ENCODE measurements at regions not wholly inside any gene's neighbourhood (a gene's known extent, or its start where the extent isn't known, plus 50 kb on each side); places are given as distances from the start of the nearest gene placed in this dataset.

DNA sequence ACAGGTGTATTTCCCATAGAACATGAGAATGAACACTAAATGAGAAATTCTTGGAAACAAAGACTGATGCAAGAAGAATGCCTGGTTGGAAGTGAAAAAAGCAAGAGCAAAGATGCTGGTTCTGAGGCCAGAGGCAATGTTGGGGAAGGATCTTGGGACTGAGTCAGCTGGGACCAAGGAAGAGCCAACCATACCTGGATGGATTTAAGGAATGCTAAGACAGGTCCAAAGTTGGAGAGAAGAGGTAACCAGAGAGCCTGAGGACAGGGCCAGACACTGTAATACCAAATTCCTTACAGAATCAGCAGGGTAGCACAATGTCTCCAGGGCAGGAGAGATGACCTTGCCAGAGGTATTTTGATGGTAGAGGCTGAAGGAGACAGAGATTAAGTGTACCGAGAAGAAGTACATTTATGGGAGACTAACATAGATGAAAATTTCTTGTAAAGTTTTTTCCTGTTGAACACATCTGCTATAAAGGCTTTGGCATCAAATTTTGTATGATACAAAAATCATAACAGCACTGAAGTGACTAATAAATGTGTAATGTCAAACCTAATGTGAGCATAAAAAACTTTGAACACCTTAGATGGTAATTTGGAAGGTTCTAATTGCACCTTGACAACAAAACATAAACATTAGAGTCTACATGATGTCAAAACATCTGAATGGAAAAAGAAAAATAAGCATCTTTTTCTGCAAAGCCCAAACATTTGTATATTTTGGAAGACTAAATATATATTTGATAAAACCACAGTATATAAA is 221.7 kb upstream of the MARCKS start:
- DNase-seq = no peak

- no peak for DNase-seq
Observed at GRCh38 chr6:113636357-113636824, 220.8 kb upstream of the MARCKS start.

GRCh38 chr6:113640051-113640450 is 217.1 kb upstream of the MARCKS start:
- no peak for DNase-seq

DNA sequence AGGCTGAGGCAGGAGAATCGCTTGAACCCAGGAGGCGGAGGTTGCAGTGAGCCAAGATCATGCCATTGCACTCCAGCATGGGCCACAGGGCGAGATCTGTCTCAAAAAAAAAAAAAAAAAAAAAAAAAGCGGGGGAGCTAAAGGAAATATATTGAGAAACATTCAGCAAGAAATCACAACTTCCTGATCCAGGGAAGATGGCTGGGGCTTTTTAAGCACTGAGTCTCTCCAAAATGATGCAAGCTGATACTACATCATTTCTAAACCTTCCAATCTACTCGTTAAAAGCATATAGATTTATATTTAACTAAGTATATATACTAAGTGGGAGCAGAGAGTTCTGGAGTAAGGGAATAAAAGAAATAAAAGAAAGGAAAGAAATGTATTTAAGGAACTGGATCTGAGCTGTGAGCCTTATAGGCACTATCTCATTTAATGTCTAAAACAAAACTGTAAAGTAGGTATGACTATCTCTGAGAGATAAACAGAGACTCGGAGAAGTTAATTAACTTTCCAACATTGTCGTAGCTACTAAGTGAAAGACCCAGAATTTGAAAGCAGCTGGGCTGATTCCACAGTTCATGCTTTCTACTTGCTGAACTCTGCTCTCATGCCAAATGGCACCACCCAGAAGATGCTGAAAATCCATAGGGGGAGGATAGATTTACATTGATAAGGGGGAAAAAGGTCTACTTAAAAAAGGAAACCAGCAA is 215.0 kb upstream of the MARCKS start:
- no peak for DNase-seq

DNA sequence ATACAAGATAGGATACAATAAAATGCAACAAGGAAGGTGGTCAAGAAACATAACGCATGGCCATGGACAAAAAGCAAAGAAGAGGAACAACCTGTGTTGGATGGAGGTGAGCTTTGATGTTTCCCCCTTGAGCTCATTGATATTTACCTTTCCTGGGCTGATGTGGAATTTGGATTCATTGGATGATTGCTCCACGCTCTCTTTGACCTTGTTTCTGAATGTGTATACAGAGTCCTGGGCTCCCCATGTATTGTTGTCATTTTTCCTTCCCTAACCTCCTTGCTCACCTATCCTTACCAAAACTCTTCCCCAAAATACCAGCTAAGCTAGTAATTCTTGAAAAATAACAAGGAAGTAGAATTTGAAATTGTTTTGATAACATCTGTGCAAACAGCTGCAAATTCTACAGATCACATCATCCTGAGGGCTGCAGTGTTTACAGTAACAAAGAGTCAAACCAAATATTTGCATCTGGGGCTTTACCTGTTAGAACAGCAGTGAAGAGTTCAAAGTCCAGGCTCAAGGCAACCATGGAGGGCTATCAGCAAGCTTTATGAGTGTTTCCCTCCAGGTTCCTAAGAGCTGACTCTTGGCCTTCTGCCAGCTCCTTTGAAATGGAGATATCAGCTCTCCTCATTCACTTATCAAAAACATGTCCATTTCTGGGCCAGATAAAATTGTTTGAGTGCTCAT is 214.3 kb upstream of the MARCKS start:
- DNase-seq = no peak

DNA sequence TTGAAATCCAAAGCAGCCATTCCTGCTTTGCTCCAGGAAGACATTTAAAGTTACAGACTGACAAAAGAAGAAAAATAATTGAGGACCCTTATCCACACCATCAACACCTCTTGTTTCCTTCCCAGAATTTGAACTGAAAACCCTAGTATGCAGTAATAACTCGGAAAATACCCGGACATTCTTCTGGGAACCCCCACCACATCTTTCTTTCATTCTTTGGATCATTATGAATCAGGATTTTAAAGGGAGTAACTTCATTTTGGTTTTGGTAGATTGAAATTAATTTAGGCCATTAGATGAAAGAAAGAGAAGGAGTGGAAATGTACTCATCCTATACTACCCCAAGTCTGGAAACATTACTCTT is 213.8 kb upstream of the MARCKS start:
- no peak for DNase-seq

DNA sequence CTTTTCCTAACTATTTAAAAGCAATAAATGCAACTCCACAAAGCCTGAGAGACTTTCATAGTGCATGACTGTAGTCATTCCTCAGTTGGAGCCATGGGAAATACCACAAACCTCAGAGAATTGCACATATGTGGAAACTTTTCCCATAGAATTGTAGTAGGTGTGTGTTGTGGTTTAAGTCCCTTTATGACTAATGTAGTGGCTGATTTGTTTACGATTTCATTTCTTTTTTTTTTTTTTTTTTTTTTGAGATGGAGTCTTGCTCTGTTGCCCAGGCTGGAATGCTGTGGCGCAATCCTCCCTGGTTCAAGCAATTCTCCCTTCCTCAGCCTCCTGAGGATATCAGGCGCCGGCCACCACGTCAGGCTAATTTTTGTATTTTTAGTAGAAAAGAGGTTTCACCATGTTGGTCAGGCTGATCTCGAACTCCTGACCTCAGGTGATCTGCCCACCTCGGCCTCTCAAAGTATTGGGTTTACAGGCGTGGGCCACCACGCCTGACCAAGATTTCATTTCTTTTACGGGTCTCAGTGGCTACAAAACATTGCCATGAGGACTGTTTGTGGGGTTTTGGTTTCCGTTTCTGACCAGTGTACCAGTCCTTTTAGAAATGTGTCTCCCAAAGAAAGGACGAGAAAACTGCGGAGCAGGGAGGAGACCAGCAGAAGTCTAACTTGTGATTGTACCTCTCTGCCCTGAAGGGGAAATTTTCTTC is 212.1 kb upstream of the MARCKS start:
- no peak for DNase-seq

- DNase-seq = no peak
Observed at GRCh38 chr6:113645576-113645970, 211.6 kb upstream of the MARCKS start.

GRCh38 chr6:113645986-113646385 is 211.2 kb upstream of the MARCKS start:
- DNase-seq = no peak

- no peak for DNase-seq
Observed at GRCh38 chr6:113646701-113647100, 210.4 kb upstream of the MARCKS start.

- no peak for DNase-seq
Observed at GRCh38 chr6:113647143-113647889, 209.8 kb upstream of the MARCKS start.

DNA sequence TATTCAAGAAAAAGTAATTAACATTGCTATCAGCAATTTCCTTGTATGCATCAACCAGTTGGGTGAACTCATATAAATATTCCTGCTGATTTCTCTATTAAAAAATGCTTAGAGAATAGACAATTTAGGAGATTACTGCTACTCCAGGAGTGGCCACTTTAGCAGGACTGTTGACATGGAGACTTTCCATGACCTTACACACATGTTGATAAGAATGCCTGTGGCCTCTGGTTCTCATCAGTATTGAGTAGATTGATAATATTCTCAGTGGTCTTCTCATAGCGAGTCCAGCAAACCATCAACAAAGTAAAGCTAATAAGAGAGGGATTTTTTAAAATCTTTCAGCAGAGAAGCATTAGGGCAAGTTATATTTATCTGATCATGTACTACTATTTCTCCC is 208.4 kb upstream of the MARCKS start:
- no peak for DNase-seq

GRCh38 chr6:113649276-113649675 is 207.9 kb upstream of the MARCKS start:
- no peak for DNase-seq

GRCh38 chr6:113649880-113650609 is 207.1 kb upstream of the MARCKS start:
- DNase-seq = no peak

GRCh38 chr6:113650610-113650979 is 206.6 kb upstream of the MARCKS start:
- no peak for DNase-seq

GRCh38 chr6:113651120-113651519 is 206.0 kb upstream of the MARCKS start:
- no peak for DNase-seq

DNA sequence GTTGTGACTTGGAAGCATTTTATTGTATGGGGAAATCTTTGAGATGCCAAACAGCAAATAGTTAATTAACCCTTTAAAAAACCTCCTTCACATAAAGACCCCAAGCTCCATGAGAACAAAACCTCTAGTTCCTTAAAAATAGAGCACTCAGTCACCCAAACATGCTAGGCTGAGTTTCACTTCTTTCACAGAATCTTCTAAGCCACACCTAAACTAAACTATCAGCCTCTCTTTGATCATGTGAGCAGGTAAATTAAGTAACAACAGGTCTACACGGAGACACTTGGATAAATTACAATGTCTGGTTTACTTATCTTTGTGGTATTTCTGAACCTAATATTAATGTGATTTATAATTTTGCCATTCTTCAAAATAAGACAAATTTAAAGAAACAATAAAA is 205.2 kb upstream of the MARCKS start:
- DNase-seq = no peak

GRCh38 chr6:113653275-113653674 is 203.9 kb upstream of the MARCKS start:
- DNase-seq = no peak

GRCh38 chr6:113654396-113654795 is 202.7 kb upstream of the MARCKS start:
- DNase-seq = no peak

- no peak for DNase-seq
Observed at GRCh38 chr6:113655761-113656160, 201.4 kb upstream of the MARCKS start.

- no peak for DNase-seq
Observed at GRCh38 chr6:113659762-113660404, 197.3 kb upstream of the MARCKS start.
